AG04450 (cell line): ENCODE measurements at regions not wholly inside any gene's neighbourhood (a gene's known extent, or its start where the extent isn't known, plus 50 kb on each side); places are given as distances from the start of the nearest gene placed in this dataset.

ENCODE experiments used
- CTCF ChIA-PET: fragments of 300-600, 350-600 bp; formaldehyde crosslinking; extraction: SDS; loops from one replicate; lab custom pipeline; 2022; ENCODE audit warnings: antibody characterized with exemption, inconsistent platforms; lab: Charles Lee
- POLR2A ChIA-PET: fragments of 350-600 bp; formaldehyde crosslinking; extraction: SDS; loops from one replicate; lab custom pipeline; 2021; ENCODE audit warnings: antibody characterized with exemption, inconsistent platforms; lab: Yijun Ruan, JAX
- DNase-seq: peaks from one replicate; pipeline ENCODE4 v3.0.0-alpha.2; 2011; ENCODE audit warnings: low read depth, low spot score
- H3K27ac ChIP-seq: one replicate; pipeline ENCODE4 v1.5.1; 2012; ENCODE audit warnings: low read depth, low read length, control low read depth
- H3K27me3 ChIP-seq: one replicate; pipeline ENCODE4 v1.6.0; 2012; ENCODE audit warnings: low read length; ENCODE audit not compliant: control insufficient read depth, insufficient read depth
- H3K4me3 ChIP-seq: 2 replicates; pipeline ENCODE4 v1.5.1; 2011; ENCODE audit warnings: mild to moderate bottlenecking, low read depth, low read length, control low read depth
- H3K9me3 ChIP-seq: 2 replicates; pipeline ENCODE4 v1.5.1; 2012; ENCODE audit warnings: low read length; ENCODE audit not compliant: control insufficient read depth, insufficient read depth
- TF ChIP-seq, protein P1 (sequence below): IDR thresholded peaks from 2 replicates; pipeline ENCODE4 v1.5.1; 2011; ENCODE audit warnings: low read depth, low read length, control low read depth, inconsistent platforms

DNA sequence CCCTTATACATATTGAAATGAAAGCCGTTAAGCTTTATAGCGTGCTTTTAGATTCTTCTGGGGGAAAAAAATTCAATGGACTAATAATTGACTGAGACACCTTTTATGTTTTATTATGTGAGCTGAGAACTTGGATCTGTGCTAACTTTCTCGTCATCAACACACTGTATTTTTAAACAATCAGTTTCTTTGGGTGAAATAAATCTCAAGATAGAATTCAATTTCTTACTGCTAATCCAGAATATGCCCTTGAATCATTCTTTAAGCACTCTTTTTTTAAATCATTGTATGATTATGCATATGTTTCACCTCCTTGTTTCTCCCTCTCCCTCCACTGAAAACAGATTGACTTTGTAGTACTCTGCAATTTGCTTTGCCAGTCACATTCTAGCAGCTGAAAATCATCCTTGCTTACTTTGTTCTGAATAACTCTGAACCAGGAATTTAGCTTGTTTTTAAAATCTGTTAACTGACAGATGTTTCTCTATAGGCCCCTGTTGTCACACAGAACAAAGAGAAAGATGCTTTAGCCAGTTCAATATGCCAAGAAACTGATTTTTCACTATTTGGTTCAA, 81.5 kb downstream of the SLIT2 start:
- ChIA-PET POLR2A (no interaction called here), CTCF (interaction anchor here (0.5 to 0.7 kb wide), 2 partner anchors 13 to 1094 kb away, joined by 3 to 7 read pairs; no protein-coding TSS in a partner anchor)
- Histone ChIP-seq H3K27ac (no peak overlapping the region), H3K27me3 (no peaks in the 10 kb centered on the region), H3K4me3 (no peak overlapping the region), H3K9me3 (no peaks in the 10 kb centered on the region)
- TF ChIP-seq, protein P1, sequence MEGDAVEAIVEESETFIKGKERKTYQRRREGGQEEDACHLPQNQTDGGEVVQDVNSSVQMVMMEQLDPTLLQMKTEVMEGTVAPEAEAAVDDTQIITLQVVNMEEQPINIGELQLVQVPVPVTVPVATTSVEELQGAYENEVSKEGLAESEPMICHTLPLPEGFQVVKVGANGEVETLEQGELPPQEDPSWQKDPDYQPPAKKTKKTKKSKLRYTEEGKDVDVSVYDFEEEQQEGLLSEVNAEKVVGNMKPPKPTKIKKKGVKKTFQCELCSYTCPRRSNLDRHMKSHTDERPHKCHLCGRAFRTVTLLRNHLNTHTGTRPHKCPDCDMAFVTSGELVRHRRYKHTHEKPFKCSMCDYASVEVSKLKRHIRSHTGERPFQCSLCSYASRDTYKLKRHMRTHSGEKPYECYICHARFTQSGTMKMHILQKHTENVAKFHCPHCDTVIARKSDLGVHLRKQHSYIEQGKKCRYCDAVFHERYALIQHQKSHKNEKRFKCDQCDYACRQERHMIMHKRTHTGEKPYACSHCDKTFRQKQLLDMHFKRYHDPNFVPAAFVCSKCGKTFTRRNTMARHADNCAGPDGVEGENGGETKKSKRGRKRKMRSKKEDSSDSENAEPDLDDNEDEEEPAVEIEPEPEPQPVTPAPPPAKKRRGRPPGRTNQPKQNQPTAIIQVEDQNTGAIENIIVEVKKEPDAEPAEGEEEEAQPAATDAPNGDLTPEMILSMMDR, result no peak
- DNase-seq, result no peak

DNA sequence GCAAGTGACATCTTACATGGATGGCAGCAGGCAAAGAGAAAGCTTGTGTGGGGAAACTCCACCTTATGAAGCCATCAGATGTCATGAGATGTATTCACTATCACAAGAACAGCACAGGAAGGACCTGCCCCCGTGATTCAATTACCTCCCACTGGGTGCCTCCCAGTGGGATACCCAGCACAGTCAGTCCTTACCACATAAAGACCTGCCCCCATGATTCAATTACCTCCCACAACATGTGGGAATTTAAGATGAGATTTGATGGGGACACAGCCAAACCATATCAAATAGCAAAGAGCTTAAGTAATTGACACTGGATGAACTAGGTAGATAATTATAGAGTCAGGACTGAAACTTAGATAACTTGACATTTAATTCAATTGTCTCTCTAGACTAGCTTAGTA, 85.6 kb downstream of the SLIT2 start:
- DNase-seq, result no peak
- no peaks in the 10 kb centered on the region for H3K9me3 ChIP-seq
- ChIA-PET CTCF (interaction anchor here (1.6 kb wide), 1 partner anchor 207 kb away, joined by 8 read pairs; no protein-coding TSS in a partner anchor), POLR2A (no interaction called here)
- H3K27ac ChIP-seq, result no peak overlapping the region
- H3K27me3 ChIP-seq, result no peaks in the 10 kb centered on the region
- TF ChIP-seq, protein P1, result no peak
- H3K4me3 ChIP-seq, result no peak overlapping the region

DNA sequence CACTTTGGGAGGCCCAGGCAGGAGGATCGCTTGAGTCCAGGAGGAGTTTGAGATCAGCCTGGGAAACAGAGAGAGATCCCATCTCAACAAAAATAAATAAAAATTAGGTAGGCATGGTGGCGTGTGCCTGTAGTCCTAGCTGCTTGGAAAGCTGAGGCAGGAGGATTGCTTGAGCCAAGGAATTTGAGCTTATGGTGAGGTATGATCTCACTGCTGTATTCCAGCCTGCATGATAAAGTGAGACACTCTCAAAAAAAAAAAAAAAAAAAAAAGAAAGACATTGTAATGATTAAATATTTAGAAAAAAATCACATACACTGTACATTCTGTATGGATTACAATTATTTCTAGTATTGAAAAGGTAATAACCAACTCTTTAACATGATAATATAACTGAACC, 87.1 kb downstream of the SLIT2 start:
- Histone ChIP-seq H3K27me3 (no peaks in the 10 kb centered on the region), H3K4me3 (no peak overlapping the region), H3K27ac (no peak overlapping the region), H3K9me3 (no peaks in the 10 kb centered on the region)
- POLR2A ChIA-PET, result no interaction called here
- CTCF ChIA-PET, result interaction anchor here (0.9 to 1.6 kb wide), 2 partner anchors 33 to 205 kb away, joined by 3 to 8 read pairs; no protein-coding TSS in a partner anchor
- no peak for DNase-seq
- TF ChIP-seq, protein P1, result no peak

DNA sequence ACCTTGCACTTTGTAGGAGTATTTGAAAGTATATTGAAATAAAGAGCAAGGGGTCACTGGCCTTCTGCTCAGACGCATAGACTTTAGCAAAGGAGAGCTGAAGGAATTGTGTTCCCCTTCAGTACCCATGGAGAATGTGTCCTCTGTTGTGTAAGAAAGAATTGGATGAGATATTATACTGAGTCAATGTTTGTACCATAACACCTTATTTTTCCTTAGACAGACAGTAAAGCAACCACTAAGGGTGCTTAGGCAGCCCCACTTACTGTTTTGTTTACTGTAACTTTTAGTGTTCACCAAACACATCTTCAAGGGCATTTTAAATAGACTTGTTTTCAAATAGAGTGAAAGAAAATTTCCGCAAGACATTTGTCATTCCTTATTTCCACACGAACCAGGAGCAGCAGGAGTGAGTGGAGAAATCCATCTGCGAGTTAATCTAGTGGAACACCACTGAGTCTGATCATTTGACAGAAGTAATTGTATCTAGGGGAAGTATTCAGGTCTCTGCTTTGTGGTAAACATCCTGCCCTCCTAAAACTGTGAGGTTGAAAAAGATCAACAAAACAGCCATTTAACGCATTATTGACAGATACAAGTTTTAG, 89.5 kb downstream of the SLIT2 start:
- H3K4me3 ChIP-seq, result no peak overlapping the region
- H3K27ac ChIP-seq, result no peak overlapping the region
- no peaks in the 10 kb centered on the region for H3K27me3 ChIP-seq
- ChIA-PET CTCF (no interaction called here), POLR2A (no interaction called here)
- TF ChIP-seq, protein P1, result no peak
- no peaks in the 10 kb centered on the region for H3K9me3 ChIP-seq
- DNase-seq, result no peak

DNA sequence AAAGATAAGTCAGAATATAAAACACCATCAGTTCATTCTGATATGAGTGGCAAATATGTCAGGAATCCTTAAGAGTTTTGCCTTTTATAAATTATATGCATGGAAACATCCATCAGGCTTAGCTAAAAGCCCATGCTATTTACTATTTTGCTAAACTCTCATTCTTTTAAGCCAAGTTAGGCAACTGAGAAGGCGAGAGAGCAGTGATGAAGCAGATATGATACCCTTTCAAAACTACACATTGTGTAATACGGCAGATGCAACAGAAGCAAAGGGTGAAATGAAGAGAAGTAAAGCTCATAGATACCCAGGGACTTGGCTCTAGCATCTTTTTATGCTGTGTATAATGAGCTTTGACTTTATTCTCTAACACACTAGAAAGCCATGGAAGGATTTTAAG, 95.8 kb downstream of the SLIT2 start:
- DNase-seq, result no peak
- CTCF ChIA-PET, result no interaction called here

More for the DNA sequence above, 95.8 kb downstream of the SLIT2 start:
- POLR2A ChIA-PET, result no interaction called here
- H3K4me3 ChIP-seq, result no peak overlapping the region
- H3K27ac ChIP-seq, result no peak overlapping the region
- H3K9me3 ChIP-seq, result no peaks in the 10 kb centered on the region
- TF ChIP-seq, protein P1, result no peak
- H3K27me3 ChIP-seq, result no peaks in the 10 kb centered on the region
